Spleen (tissue), 11 donors: ENCODE measurements at regions not wholly inside any gene's neighbourhood (a gene's known extent, or its start where the extent isn't known, plus 50 kb on each side); places are given as distances from the start of the nearest gene placed in this dataset.

ENCODE experiments used
- DNase-seq: peaks from one replicate; pipeline ENCODE4 v3.0.0-alpha.2; 2020
- H3K27ac ChIP-seq, 8 donors: fragments of 200-600 bp; sonication (generic) in 7 of 8; 1 replicate in 4 of 8; 2 replicates in 4 of 8; pipeline versions ENCODE4 v1.5.0 to v1.8.0; 2016 to 2021; ENCODE audit warnings: inconsistent platforms in 4 of 8, mild to moderate bottlenecking in 4 of 8, moderate library complexity in 1 of 8
- H3K27me3 ChIP-seq, 7 donors: fragments of 200-600 bp; sonication (generic) in 6 of 7; replicated peaks in 1 of 7; 1 replicate in 4 of 7; 2 replicates in 3 of 7; pipeline versions ENCODE4 v1.5.0 to v1.8.0; 2016 to 2021; ENCODE audit warnings: inconsistent platforms in 3 of 7, mild to moderate bottlenecking in 1 of 7
- H3K36me3 ChIP-seq, 6 donors: fragments of 200-600 bp; sonication (generic) in 5 of 6; 1 replicate in 4 of 6; 2 replicates in 2 of 6; pipeline versions ENCODE4 v1.5.0 to v1.8.0; 2016 to 2021; ENCODE audit warnings: inconsistent platforms in 2 of 6
- H3K4me1 ChIP-seq, 6 donors: fragments of 200-600 bp; sonication (generic) in 5 of 6; 1 replicate in 3 of 6; 2 replicates in 3 of 6; pipeline versions ENCODE4 v1.5.0 to v1.8.0; 2016 to 2021; ENCODE audit warnings: inconsistent platforms in 3 of 6
- H3K4me3 ChIP-seq, 8 donors: fragments of 200-600 bp; sonication (generic) in 7 of 8; 1 replicate in 4 of 8; 2 replicates in 4 of 8; pipeline versions ENCODE4 v1.5.0 to v1.8.0; 2016 to 2021; ENCODE audit warnings: inconsistent platforms in 4 of 8, mild to moderate bottlenecking in 4 of 8, moderate library complexity in 2 of 8
- H3K9me3 ChIP-seq, 8 donors: fragments of 200-600 bp; sonication (generic) in 7 of 8; 1 replicate in 4 of 8; 2 replicates in 4 of 8; pipeline versions ENCODE4 v1.5.0 to v1.8.0; 2016 to 2021; ENCODE audit warnings: inconsistent platforms in 4 of 8
- CTCF ChIP-seq, 11 experiments: fragments of 200-600 bp in 7 of 11; fragments of 450-650 bp in 4 of 11; sonication (generic) in 4 of 11; IDR thresholded peaks in 8 of 11; conservative IDR thresholded peaks in 3 of 11; 1 replicate in 7 of 11; 2 replicates in 4 of 11; pipeline versions ENCODE4 v1.4.0 to v1.8.0; 2016 to 2021; ENCODE audit warnings: antibody characterized with exemption in 11 of 11, inconsistent platforms in 4 of 11, mild to moderate bottlenecking in 1 of 11
- POLR2A ChIP-seq, 3 donors: fragments of 450-650 bp; IDR thresholded peaks; one replicate each; pipeline ENCODE4 v1.5.1; 2017; ENCODE audit warnings: antibody characterized with exemption in 3 of 3, mild to moderate bottlenecking in 1 of 3
- POLR2AphosphoS5 ChIP-seq, 3 donors: sonication (generic); formaldehyde crosslinking; IDR thresholded peaks; one replicate each; pipeline ENCODE4 v1.5.1; 2017; ENCODE audit warnings: antibody characterized with exemption in 3 of 3
- WGBS, 5 donors: extraction: QIAGEN DNeasy Blood & Tissue Kit in 3 of 5; methylation state at CpG; one replicate each; pipeline versions ENCODE4 v1.1.5 to v1.1.7; 2013 to 2018; 5-methylcytosine and 5-hydroxymethylcytosine counted together
- intact Hi-C: fragments of 100-400 bp; cut with DNase I; formaldehyde crosslinking; loops from one replicate; pipeline ENCODE4 v1.15.0; 2023; ENCODE audit warnings: low total_unique reads
- donor health status: healthy with polysubstance abuse.
- donor health status: DM: no; HTN: no; CAD: no; lungs with moderate emphysema.
- donor health status: DM: no; HTN: no; CAD: no.
- donor health status: Bipolar disorder and iron deficiency.
- donor health status: healthy.
- donor health status: DM: no; HTN: no; CAD: no.
- donor health status: DM: yes; HTN: yes; CAD: no.

GRCh38 chr9:8234316-8234715 lies 434.7 kb upstream of the DMAC1 start:
- H3K36me3 ChIP-seq, result no peaks in the 10 kb centered on the region
- H3K27ac ChIP-seq, result no peak overlapping the region
- H3K27me3 ChIP-seq, result no peaks in the 10 kb centered on the region
- no peak for DNase-seq
- 69 to 84% (median 75%) methylated on average over 3 of the region's 3 CpGs for WGBS, 5 donors
- TF ChIP-seq CTCF (IDR thresholded peaks at IDR 0.05 in 8 of 11, conservative IDR thresholded peaks at IDR 0.05 in 3 of 11), result no peak
- TF ChIP-seq POLR2A (IDR thresholded peaks at IDR 0.05), result no peak
- no peak for TF ChIP-seq POLR2AphosphoS5 (IDR thresholded peaks at IDR 0.05)
- intact Hi-C loops, result no loop called here
- no peaks in the 10 kb centered on the region for H3K9me3 ChIP-seq
- no peaks in the 10 kb centered on the region for H3K4me1 ChIP-seq
- no peak overlapping the region for H3K4me3 ChIP-seq

GRCh38 chr9:8232726-8233125 lies 433.1 kb upstream of the DMAC1 start:
- H3K36me3 ChIP-seq, result no peaks in the 10 kb centered on the region
- H3K27ac ChIP-seq, result no peak overlapping the region
- intact Hi-C loops, result no loop called here
- H3K4me3 ChIP-seq, result no peak overlapping the region
- no peaks in the 10 kb centered on the region for H3K4me1 ChIP-seq
- TF ChIP-seq CTCF (IDR thresholded peaks at IDR 0.05 in 8 of 11, conservative IDR thresholded peaks at IDR 0.05 in 3 of 11) (no peak), POLR2AphosphoS5 (IDR thresholded peaks at IDR 0.05) (no peak), POLR2A (IDR thresholded peaks at IDR 0.05) (no peak)
- 86 to 95% (median 92%) methylated on average over 2 of the region's 2 CpGs for WGBS, 5 donors
- H3K9me3 ChIP-seq, result no peaks in the 10 kb centered on the region
- no peaks in the 10 kb centered on the region for H3K27me3 ChIP-seq
- no peak for DNase-seq

GRCh38 chr9:8229226-8229625 lies 429.6 kb upstream of the DMAC1 start:
- intact Hi-C loops, result no loop called here
- no peak for DNase-seq

GRCh38 chr9:8224381-8224801 lies 424.8 kb upstream of the DMAC1 start:
- intact Hi-C loops, result no loop called here
- H3K4me3 ChIP-seq, result no peak overlapping the region
- no peaks in the 10 kb centered on the region for H3K9me3 ChIP-seq
- no peaks in the 10 kb centered on the region for H3K4me1 ChIP-seq
- 41 to 56% (median 53%) methylated on average over 4 of the region's 4 CpGs for WGBS, 5 donors
- no peak for DNase-seq
- TF ChIP-seq CTCF (IDR thresholded peaks at IDR 0.05 in 8 of 11, conservative IDR thresholded peaks at IDR 0.05 in 3 of 11), result no peak
- TF ChIP-seq POLR2A (IDR thresholded peaks at IDR 0.05), result no peak
- TF ChIP-seq POLR2AphosphoS5 (IDR thresholded peaks at IDR 0.05), result no peak
- no peak overlapping the region for H3K27ac ChIP-seq
- no peaks in the 10 kb centered on the region for H3K36me3 ChIP-seq
- no peaks in the 10 kb centered on the region for H3K27me3 ChIP-seq

More at GRCh38 chr9:8229226-8229625, 429.6 kb upstream of the DMAC1 start:
- H3K27ac ChIP-seq, result no peak overlapping the region
- 81 to 96% (median 90%) methylated on average over 4 of the region's 4 CpGs for WGBS, 5 donors
- TF ChIP-seq POLR2AphosphoS5 (IDR thresholded peaks at IDR 0.05) (no peak), POLR2A (IDR thresholded peaks at IDR 0.05) (no peak), CTCF (IDR thresholded peaks at IDR 0.05 in 8 of 11, conservative IDR thresholded peaks at IDR 0.05 in 3 of 11) (no peak)
- H3K4me3 ChIP-seq, result no peak overlapping the region
- no peaks in the 10 kb centered on the region for H3K9me3 ChIP-seq
- no peaks in the 10 kb centered on the region for H3K4me1 ChIP-seq
- H3K27me3 ChIP-seq, result no peaks in the 10 kb centered on the region
- H3K36me3 ChIP-seq, result no peaks in the 10 kb centered on the region
